Fibroblast of mammary gland (primary cell): ENCODE measurements at regions not wholly inside any gene's neighbourhood (a gene's known extent, or its start where the extent isn't known, plus 50 kb on each side); places are given as distances from the start of the nearest gene placed in this dataset.

ENCODE experiments used
- DNase-seq: peaks from one replicate; pipeline ENCODE4 v3.0.0-alpha.2; 2010; ENCODE audit warnings: low read depth
- H3K4me3 ChIP-seq: 2 replicates; pipeline ENCODE4 v1.5.1; 2011; ENCODE audit warnings: low read depth, mild to moderate bottlenecking, low read length, moderate library complexity; ENCODE audit not compliant: control insufficient read depth
- CTCF ChIP-seq: conservative IDR thresholded peaks from 2 replicates; pipeline ENCODE4 v1.5.1; 2011; ENCODE audit warnings: low read depth, low read length, inconsistent platforms; ENCODE audit not compliant: control insufficient read depth, insufficient read depth

GRCh38 chr17:79167486-79167885 lies 92.9 kb downstream of the ENGASE start:
- no peak for DNase-seq
- TF ChIP-seq CTCF: no peak

GRCh38 chr17:79165756-79166473 lies 91.3 kb downstream of the ENGASE start:
- H3K4me3 ChIP-seq: no peak overlapping the region
- no peak for TF ChIP-seq CTCF
- DNase-seq: no peak

More at GRCh38 chr17:79167486-79167885, 92.9 kb downstream of the ENGASE start:
- no peak overlapping the region for H3K4me3 ChIP-seq

- DNase-seq: no peak
- no peak overlapping the region for H3K4me3 ChIP-seq
- no peak for TF ChIP-seq CTCF
Measured at GRCh38 chr17:79164913-79165695, 90.5 kb downstream of the ENGASE start.

- no peak for DNase-seq
- H3K4me3 ChIP-seq: no peak overlapping the region
- no peak for TF ChIP-seq CTCF
Measured at GRCh38 chr17:79164408-79164807, 89.8 kb downstream of the ENGASE start.

- TF ChIP-seq CTCF: no peak
- H3K4me3 ChIP-seq: no peak overlapping the region
- DNase-seq: no peak
Measured at GRCh38 chr17:79163071-79163470, 88.4 kb downstream of the ENGASE start.

- DNase-seq: no peak
- TF ChIP-seq CTCF: no peak
- no peak overlapping the region for H3K4me3 ChIP-seq
Measured at GRCh38 chr17:79162012-79162963, 87.7 kb downstream of the ENGASE start.
